A549 (cell line): ENCODE measurements at regions not wholly inside any gene's neighbourhood (a gene's known extent, or its start where the extent isn't known, plus 50 kb on each side); places are given as distances from the start of the nearest gene placed in this dataset.

Source experiments
- CHD4 ChIP-seq: fragments of 200-600 bp; sonication (generic); IDR thresholded peaks from 2 replicates; pipeline ENCODE4 v1.6.1; 2016; ENCODE audit warnings: antibody characterized with exemption, mild to moderate bottlenecking, borderline replicate concordance
- HOXA7 ChIP-seq: fragments of 250-450 bp; sonication (Bioruptor Pico); IDR thresholded peaks from 2 replicates; pipeline ENCODE4 v1.5.0; 2020; ENCODE audit warnings: mild to moderate bottlenecking, moderate library complexity
- JUN ChIP-seq, 2 experiments: fragments of >200 bp; sonication (Bioruptor Twin); formaldehyde crosslinking; IDR thresholded peaks; 2 replicates in 1 of 2; 3 replicates in 1 of 2; pipeline ENCODE4 v1.6.1; 2016 to 2017
- KDM1A ChIP-seq: fragments of 200-600 bp; sonication (generic); IDR thresholded peaks from 2 replicates; pipeline ENCODE4 v1.6.1; 2016; ENCODE audit warnings: low read depth, mild to moderate bottlenecking
- MYC ChIP-seq: IDR thresholded peaks from 2 replicates; pipeline ENCODE4 v1.6.1; 2012; ENCODE audit warnings: mild to moderate bottlenecking, inconsistent platforms, low read length, improper control_type of control experiment, borderline replicate concordance
- POLR2A ChIP-seq: IDR thresholded peaks from 2 replicates; pipeline ENCODE4 v1.6.1; 2012; ENCODE audit warnings: mild to moderate bottlenecking, low read length
- RAD21 ChIP-seq, 2 experiments: fragments of >200 bp in 1 of 2; sonication (Bioruptor Twin) in 1 of 2; formaldehyde crosslinking in 1 of 2; IDR thresholded peaks in 1 of 2; conservative IDR thresholded peaks in 1 of 2; 2 replicates in 1 of 2; 3 replicates in 1 of 2; pipeline ENCODE4 v1.6.1; 2012 to 2018; ENCODE audit warnings: inconsistent platforms in 1 of 2
- RCOR1 ChIP-seq: fragments of 150-350 bp; IDR thresholded peaks from 2 replicates; pipeline ENCODE4 v1.6.1; 2014; ENCODE audit warnings: antibody characterized with exemption, low read length, low read depth
- RFX5 ChIP-seq: fragments of 450-650 bp; IDR thresholded peaks from 2 replicates; pipeline ENCODE4 v1.7.1; 2014; ENCODE audit warnings: antibody characterized with exemption, mild to moderate bottlenecking, moderate library complexity
- TP53 ChIP-seq: fragments of 250-450 bp; sonication (Bioruptor Pico); IDR thresholded peaks from 2 replicates; pipeline ENCODE4 v1.5.0; 2021; ENCODE audit warnings: mild to moderate bottlenecking, moderate library complexity
- TF ChIP-seq, protein P1 (sequence below): fragments of >200 bp; sonication (Bioruptor Twin); formaldehyde crosslinking; IDR thresholded peaks from 3 replicates; pipeline ENCODE4 v1.5.1; 2016

DNA sequence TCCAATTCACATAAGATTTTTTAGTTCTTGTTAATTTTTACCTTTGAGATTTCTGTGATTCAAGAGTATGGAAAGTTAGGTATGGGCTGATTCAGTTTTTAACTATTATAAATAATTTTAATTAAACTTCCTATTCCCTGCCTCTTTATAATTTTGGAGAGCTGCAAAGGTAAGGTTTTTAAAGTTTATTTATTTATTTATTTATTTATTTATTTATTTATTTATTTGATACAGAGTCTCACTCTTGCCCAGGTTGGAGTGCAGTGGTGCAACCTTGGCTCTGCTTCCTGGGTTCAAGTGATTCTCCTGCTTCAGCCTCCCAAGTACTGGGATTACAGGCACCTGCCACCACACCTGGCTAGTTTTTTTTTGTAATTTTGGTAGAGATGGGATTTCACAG, 215.5 kb upstream of the FIGN start:
- TF ChIP-seq, protein P1, sequence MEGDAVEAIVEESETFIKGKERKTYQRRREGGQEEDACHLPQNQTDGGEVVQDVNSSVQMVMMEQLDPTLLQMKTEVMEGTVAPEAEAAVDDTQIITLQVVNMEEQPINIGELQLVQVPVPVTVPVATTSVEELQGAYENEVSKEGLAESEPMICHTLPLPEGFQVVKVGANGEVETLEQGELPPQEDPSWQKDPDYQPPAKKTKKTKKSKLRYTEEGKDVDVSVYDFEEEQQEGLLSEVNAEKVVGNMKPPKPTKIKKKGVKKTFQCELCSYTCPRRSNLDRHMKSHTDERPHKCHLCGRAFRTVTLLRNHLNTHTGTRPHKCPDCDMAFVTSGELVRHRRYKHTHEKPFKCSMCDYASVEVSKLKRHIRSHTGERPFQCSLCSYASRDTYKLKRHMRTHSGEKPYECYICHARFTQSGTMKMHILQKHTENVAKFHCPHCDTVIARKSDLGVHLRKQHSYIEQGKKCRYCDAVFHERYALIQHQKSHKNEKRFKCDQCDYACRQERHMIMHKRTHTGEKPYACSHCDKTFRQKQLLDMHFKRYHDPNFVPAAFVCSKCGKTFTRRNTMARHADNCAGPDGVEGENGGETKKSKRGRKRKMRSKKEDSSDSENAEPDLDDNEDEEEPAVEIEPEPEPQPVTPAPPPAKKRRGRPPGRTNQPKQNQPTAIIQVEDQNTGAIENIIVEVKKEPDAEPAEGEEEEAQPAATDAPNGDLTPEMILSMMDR: no peak
- TF ChIP-seq KDM1A: no peak
- no peak for TF ChIP-seq TP53
- TF ChIP-seq MYC: no peak
- TF ChIP-seq RCOR1: no peak
- TF ChIP-seq RAD21 (conservative IDR thresholded peaks at IDR 0.05 in 1 of 2, IDR thresholded peaks at IDR 0.05 in 1 of 2): no peak
- no peak for TF ChIP-seq RFX5
- TF ChIP-seq POLR2A: no peak
- no peak for TF ChIP-seq CHD4
- no peak for TF ChIP-seq JUN (IDR thresholded peaks at IDR 0.05)
- TF ChIP-seq HOXA7 (CRISPR knock-in tag): no peak
